Endodermal cell (in vitro differentiated cells): ENCODE measurements at regions not wholly inside any gene's neighbourhood (a gene's known extent, or its start where the extent isn't known, plus 50 kb on each side); places are given as distances from the start of the nearest gene placed in this dataset.

Source experiments
- DNase-seq: peaks from one replicate; pipeline ENCODE4 v3.0.0-alpha.2; 2017
- H3K27ac ChIP-seq: 2 replicates; pipeline ENCODE4 v1.5.1; 2013; ENCODE audit warnings: mild to moderate bottlenecking, low read depth, low read length, moderate library complexity
- H3K27me3 ChIP-seq: 2 replicates; pipeline ENCODE4 v1.6.1; 2013; ENCODE audit warnings: mild to moderate bottlenecking, low read length, moderate library complexity; ENCODE audit not compliant: insufficient read depth, control insufficient read depth, poor library complexity, severe bottlenecking
- H3K36me3 ChIP-seq: 2 replicates; pipeline ENCODE4 v1.7.0; 2013; ENCODE audit warnings: mild to moderate bottlenecking, low read length, moderate library complexity; ENCODE audit not compliant: control insufficient read depth, insufficient read depth
- H3K4me1 ChIP-seq: one replicate; pipeline ENCODE4 v1.7.0; 2013; ENCODE audit warnings: low read length; ENCODE audit not compliant: control insufficient read depth, insufficient read depth
- H3K4me3 ChIP-seq: 2 replicates; pipeline ENCODE4 v1.5.1; 2013; ENCODE audit warnings: mild to moderate bottlenecking, low read length, moderate library complexity
- H3K9ac ChIP-seq: 2 replicates; pipeline ENCODE4 v1.6.1; 2013; ENCODE audit warnings: mild to moderate bottlenecking, low read length, moderate library complexity; ENCODE audit not compliant: poor library complexity, severe bottlenecking; ENCODE audit errors: extremely low read depth
- H3K9me3 ChIP-seq: 2 replicates; pipeline ENCODE4 v1.6.1; 2013; ENCODE audit warnings: mild to moderate bottlenecking, low read length, moderate library complexity; ENCODE audit not compliant: control insufficient read depth
- H3K27ac Mint-ChIP-seq: 2 replicates; pipeline ENCODE4 v1.8.0; 2020; ENCODE audit warnings: mixed read lengths
- H3K27me3 Mint-ChIP-seq: 2 replicates; pipeline ENCODE4 v1.8.0; 2021; ENCODE audit warnings: mild to moderate bottlenecking, mixed read lengths; ENCODE audit not compliant: insufficient read depth
- H3K36me3 Mint-ChIP-seq: 2 replicates; pipeline ENCODE4 v1.8.0; 2020; ENCODE audit warnings: low read depth, mixed read lengths
- H3K4me1 Mint-ChIP-seq: 2 replicates; pipeline ENCODE4 v1.8.0; 2020; ENCODE audit warnings: mixed read lengths
- H3K4me3 Mint-ChIP-seq: 2 replicates; pipeline ENCODE4 v1.8.0; 2020; ENCODE audit warnings: mild to moderate bottlenecking, moderate library complexity, mixed read lengths
- H3K9me3 Mint-ChIP-seq: 2 replicates; pipeline ENCODE4 v1.8.0; 2020; ENCODE audit warnings: mild to moderate bottlenecking, mixed read lengths
- CTCF ChIP-seq: fragments of 200-600 bp; sonication (generic); conservative IDR thresholded peaks from 2 replicates; pipeline ENCODE4 v1.5.0; 2021; ENCODE audit warnings: antibody characterized with exemption, mild to moderate bottlenecking
- WGBS, 2 experiments: methylation state at CpG; one replicate each; pipeline versions ENCODE4 v1.1.5 to v1.1.7; 2013; ENCODE audit warnings: missing lambda C conversion rate in 2 of 2, mixed read lengths in 1 of 2; ENCODE audit not compliant: insufficient coverage in 1 of 2, insufficient read length in 1 of 2; 5-methylcytosine and 5-hydroxymethylcytosine counted together

GRCh38 chr21:22244516-22244915, 1246.3 kb downstream of the NCAM2 start:
- no peak for DNase-seq
- H3K27ac ChIP-seq, result no peak overlapping the region
- peaks cover 2% of the 10 kb centered on the region for H3K9me3 Mint-ChIP-seq
- H3K36me3 ChIP-seq, result no peaks in the 10 kb centered on the region
- no peak overlapping the region for H3K4me3 ChIP-seq
- no peaks in the 10 kb centered on the region for H3K36me3 Mint-ChIP-seq
- TF ChIP-seq CTCF, result no peak
- H3K27ac Mint-ChIP-seq, result no peak overlapping the region
- H3K4me3 Mint-ChIP-seq, result no peak overlapping the region
- no peaks in the 10 kb centered on the region for H3K4me1 ChIP-seq
- H3K27me3 Mint-ChIP-seq, result no peaks in the 10 kb centered on the region
- no peaks in the 10 kb centered on the region for H3K4me1 Mint-ChIP-seq
- no peaks in the 10 kb centered on the region for H3K9me3 ChIP-seq
- no peaks in the 10 kb centered on the region for H3K27me3 ChIP-seq
- H3K9ac ChIP-seq, result no peak overlapping the region
- WGBS, 2 experiments, result 88% methylated on average over 1 of the region's 2 CpGs; no CpG with 5 or more reads in 1 of the 2 experiments

- Histone ChIP-seq H3K27ac (no peak overlapping the region), H3K4me3 (no peak overlapping the region), H3K9ac (no peak overlapping the region), H3K9me3 (no peaks in the 10 kb centered on the region), H3K27me3 (no peaks in the 10 kb centered on the region), H3K4me1 (no peaks in the 10 kb centered on the region), H3K36me3 (no peaks in the 10 kb centered on the region)
- Mint-ChIP-seq H3K9me3 (no peaks in the 10 kb centered on the region), H3K27me3 (no peaks in the 10 kb centered on the region), H3K36me3 (no peaks in the 10 kb centered on the region), H3K4me3 (no peak overlapping the region), H3K27ac (no peak overlapping the region), H3K4me1 (no peaks in the 10 kb centered on the region)
- TF ChIP-seq CTCF, result no peak
- DNase-seq, result no peak
- WGBS, 2 experiments, result 95 to 100% methylated on average over 1 to 2 of the region's 3 CpGs
Measured at GRCh38 chr21:22250355-22250754, 1252.1 kb downstream of the NCAM2 start.

GRCh38 chr21:22253761-22254160, 1255.6 kb downstream of the NCAM2 start:
- H3K9me3 ChIP-seq, result no peaks in the 10 kb centered on the region
- no peaks in the 10 kb centered on the region for H3K4me1 ChIP-seq
- Mint-ChIP-seq H3K27me3 (no peaks in the 10 kb centered on the region), H3K27ac (no peak overlapping the region), H3K9me3 (no peaks in the 10 kb centered on the region), H3K4me3 (no peak overlapping the region), H3K4me1 (no peaks in the 10 kb centered on the region), H3K36me3 (no peaks in the 10 kb centered on the region)
- TF ChIP-seq CTCF, result no peak
- no peak for DNase-seq
- no peaks in the 10 kb centered on the region for H3K27me3 ChIP-seq
- no peak overlapping the region for H3K9ac ChIP-seq
- 90 to 100% methylated on average over 1 to 2 of the region's 2 CpGs for WGBS, 2 experiments
- no peak overlapping the region for H3K27ac ChIP-seq
- no peak overlapping the region for H3K4me3 ChIP-seq
- no peaks in the 10 kb centered on the region for H3K36me3 ChIP-seq
